Ovary (tissue), 7 donors: ENCODE measurements at regions not wholly inside any gene's neighbourhood (a gene's known extent, or its start where the extent isn't known, plus 50 kb on each side); places are given as distances from the start of the nearest gene placed in this dataset.

Experiments
- DNase-seq, 5 donors: peaks; one replicate each; pipeline ENCODE4 v3.0.0-alpha.2; 2019 to 2020
- H3K27ac ChIP-seq, 2 donors: fragments of 200-600 bp; one replicate each; pipeline versions ENCODE4 v1.5.1 to v1.8.0; 2019 to 2022
- H3K27me3 ChIP-seq: fragments of 200-600 bp; one replicate; pipeline ENCODE4 v1.8.0; 2022
- H3K36me3 ChIP-seq: fragments of 200-600 bp; sonication (generic); one replicate; pipeline ENCODE4 v1.5.1; 2019
- H3K4me1 ChIP-seq: one replicate; pipeline ENCODE4 v1.8.1; 2013; ENCODE audit warnings: mild to moderate bottlenecking, moderate library complexity; ENCODE audit not compliant: insufficient read depth
- H3K4me3 ChIP-seq: fragments of 200-600 bp; sonication (generic); one replicate; pipeline ENCODE4 v1.5.1; 2017
- H3K9me3 ChIP-seq, 2 donors: fragments of 200-600 bp in 1 of 2; sonication (generic) in 1 of 2; one replicate each; pipeline versions ENCODE4 v1.5.1 to v1.8.1; 2013 to 2019; ENCODE audit warnings: mild to moderate bottlenecking in 1 of 2, moderate library complexity in 1 of 2
- EP300 ChIP-seq: sonication (generic); formaldehyde crosslinking; IDR thresholded peaks from one replicate; pipeline ENCODE4 v1.6.1; 2017; ENCODE audit warnings: antibody characterized with exemption
- POLR2A ChIP-seq: fragments of 450-650 bp; IDR thresholded peaks from one replicate; pipeline ENCODE4 v1.6.1; 2017; ENCODE audit warnings: antibody characterized with exemption, mild to moderate bottlenecking, moderate library complexity
- WGBS, 3 donors: extraction: QIAGEN DNeasy Blood & Tissue Kit in 1 of 3; methylation state at CpG; one replicate each; pipeline versions ENCODE4 v1.1.5 to v1.1.7; 2013 to 2017; 5-methylcytosine and 5-hydroxymethylcytosine counted together
- intact Hi-C, 4 donors: fragments of 100-400 bp; cut with DNase I; formaldehyde crosslinking; loops; one replicate each; pipeline versions ENCODE4 v1.11.0 to v1.15.1; 2022 to 2023
- TF ChIP-seq, protein P1 (sequence below), 3 donors: fragments of 450-650 bp in 2 of 3; fragments of 200-600 bp in 1 of 3; IDR thresholded peaks; one replicate each; pipeline versions ENCODE4 v1.5.1 to v1.8.0; 2016 to 2022; ENCODE audit warnings: antibody characterized with exemption in 3 of 3, mild to moderate bottlenecking in 1 of 3
- donor health status: DM: no; HTN: no; CAD: no; lungs with moderate emphysema.
- donor health status: DM: no; HTN: no; CAD: no.
- donor health status: Bipolar disorder and iron deficiency.
- donor health status: DM: no; HTN: no; CAD: no.
- donor health status: DM: yes; HTN: yes; CAD: no.

DNA sequence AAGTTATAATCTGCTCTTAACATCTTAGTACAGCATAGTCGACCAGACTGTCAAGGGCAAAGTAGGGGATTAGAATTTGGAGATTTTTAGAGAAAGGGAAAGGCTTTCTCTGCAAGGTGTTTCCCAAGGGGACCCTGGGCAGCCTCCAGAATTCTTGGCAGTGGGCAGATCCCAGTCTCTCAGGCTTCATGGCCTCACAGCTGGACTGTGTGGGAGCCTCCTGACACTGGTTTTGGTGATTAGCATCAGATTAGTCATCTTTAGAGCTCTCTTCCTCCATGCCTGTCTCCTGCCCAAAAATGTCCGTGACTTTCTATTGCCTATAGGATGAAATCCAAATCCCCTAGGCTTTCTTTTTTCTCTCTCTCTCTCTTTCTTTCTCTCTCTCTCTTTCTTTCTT, 370.7 kb downstream of the ZSWIM6 start:
- H3K9me3 ChIP-seq, result no peaks in the 10 kb centered on the region
- WGBS, 3 donors, result 64 to 70% (median 67%) methylated on average over 2 of the region's 2 CpGs
- H3K4me3 ChIP-seq, result no peak overlapping the region
- H3K27ac ChIP-seq, result no peak overlapping the region
- intact Hi-C loops, result no loop called here
- no peak for DNase-seq
- no peak for TF ChIP-seq POLR2A
- no peak for TF ChIP-seq EP300
- TF ChIP-seq, protein P1, sequence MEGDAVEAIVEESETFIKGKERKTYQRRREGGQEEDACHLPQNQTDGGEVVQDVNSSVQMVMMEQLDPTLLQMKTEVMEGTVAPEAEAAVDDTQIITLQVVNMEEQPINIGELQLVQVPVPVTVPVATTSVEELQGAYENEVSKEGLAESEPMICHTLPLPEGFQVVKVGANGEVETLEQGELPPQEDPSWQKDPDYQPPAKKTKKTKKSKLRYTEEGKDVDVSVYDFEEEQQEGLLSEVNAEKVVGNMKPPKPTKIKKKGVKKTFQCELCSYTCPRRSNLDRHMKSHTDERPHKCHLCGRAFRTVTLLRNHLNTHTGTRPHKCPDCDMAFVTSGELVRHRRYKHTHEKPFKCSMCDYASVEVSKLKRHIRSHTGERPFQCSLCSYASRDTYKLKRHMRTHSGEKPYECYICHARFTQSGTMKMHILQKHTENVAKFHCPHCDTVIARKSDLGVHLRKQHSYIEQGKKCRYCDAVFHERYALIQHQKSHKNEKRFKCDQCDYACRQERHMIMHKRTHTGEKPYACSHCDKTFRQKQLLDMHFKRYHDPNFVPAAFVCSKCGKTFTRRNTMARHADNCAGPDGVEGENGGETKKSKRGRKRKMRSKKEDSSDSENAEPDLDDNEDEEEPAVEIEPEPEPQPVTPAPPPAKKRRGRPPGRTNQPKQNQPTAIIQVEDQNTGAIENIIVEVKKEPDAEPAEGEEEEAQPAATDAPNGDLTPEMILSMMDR (IDR thresholded peaks at IDR 0.05), result no peak
- H3K36me3 ChIP-seq, result no peaks in the 10 kb centered on the region
- no peaks in the 10 kb centered on the region for H3K4me1 ChIP-seq
- H3K27me3 ChIP-seq, result no peaks in the 10 kb centered on the region

- no peaks in the 10 kb centered on the region for H3K4me1 ChIP-seq
- DNase-seq, result no peak
- no peaks in the 10 kb centered on the region for H3K36me3 ChIP-seq
- H3K9me3 ChIP-seq, result no peaks in the 10 kb centered on the region
- H3K27me3 ChIP-seq, result no peaks in the 10 kb centered on the region
- TF ChIP-seq POLR2A (no peak), EP300 (no peak)
- TF ChIP-seq, protein P1 (IDR thresholded peaks at IDR 0.05), result no peak
- H3K27ac ChIP-seq, result no peak overlapping the region
- WGBS, 3 donors, result 74 to 90% (median 81%) methylated on average over 3 of the region's 3 CpGs
- H3K4me3 ChIP-seq, result no peak overlapping the region
- intact Hi-C loops, result no loop called here
Observed at GRCh38 chr5:61704289-61704688, 372.2 kb downstream of the ZSWIM6 start.

DNA sequence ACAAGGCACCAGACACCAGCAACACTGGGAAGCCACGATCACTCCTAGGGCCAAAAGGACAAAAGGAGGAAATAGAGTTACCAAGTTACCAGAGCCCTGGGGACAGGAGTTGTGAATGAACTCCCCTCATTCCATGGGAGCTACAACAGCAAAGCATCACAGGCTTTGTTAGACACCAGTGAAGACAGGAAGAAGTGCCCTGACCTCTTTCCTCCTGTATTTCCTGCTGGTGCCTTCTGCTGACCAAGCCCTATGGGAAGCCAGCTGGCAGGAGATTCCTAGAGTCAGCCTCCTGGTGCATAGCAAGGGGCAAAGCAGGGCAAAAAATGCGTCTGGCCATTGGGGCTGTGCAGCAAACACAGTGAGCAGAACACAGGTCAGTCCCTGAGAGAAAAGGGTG, 374.7 kb downstream of the ZSWIM6 start:
- no peak for DNase-seq
- 62 to 74% (median 72%) methylated on average over 2 of the region's 2 CpGs for WGBS, 3 donors
- Histone ChIP-seq H3K27ac (no peak overlapping the region), H3K4me3 (no peak overlapping the region), H3K36me3 (no peaks in the 10 kb centered on the region), H3K9me3 (no peaks in the 10 kb centered on the region), H3K27me3 (no peaks in the 10 kb centered on the region), H3K4me1 (no peaks in the 10 kb centered on the region)
- TF ChIP-seq, protein P1 (IDR thresholded peaks at IDR 0.05), result no peak
- no peak for TF ChIP-seq EP300
- intact Hi-C loops, result no loop called here

DNA sequence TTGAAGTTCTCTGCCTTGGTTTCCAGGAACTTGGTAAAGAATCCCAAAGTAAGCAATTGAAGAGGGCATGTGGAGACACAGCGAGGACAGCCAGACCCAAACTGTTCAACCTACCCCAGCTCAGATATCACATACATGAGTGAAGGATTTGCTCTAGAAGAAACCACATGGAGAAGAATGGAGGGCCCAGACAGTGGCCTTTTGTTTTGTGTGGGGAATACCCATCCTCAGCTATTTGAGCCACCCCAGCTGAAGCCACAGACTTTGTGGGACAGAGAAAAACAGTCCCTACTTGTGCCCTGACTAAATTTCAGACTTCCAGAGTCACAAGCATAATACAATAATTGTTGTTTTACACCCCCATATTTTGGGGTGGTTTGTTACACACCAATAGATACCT, 387.1 kb downstream of the ZSWIM6 start:
- Histone ChIP-seq H3K27me3 (no peaks in the 10 kb centered on the region), H3K27ac (no peak overlapping the region), H3K4me1 (no peaks in the 10 kb centered on the region), H3K9me3 (no peaks in the 10 kb centered on the region), H3K4me3 (no peak overlapping the region), H3K36me3 (no peaks in the 10 kb centered on the region)
- DNase-seq, result no peak
- WGBS, 3 donors, result 92 to 100% (median 98%) methylated on average over 1 of the region's 1 CpG
- TF ChIP-seq EP300 (no peak), POLR2A (no peak)
- TF ChIP-seq, protein P1 (IDR thresholded peaks at IDR 0.05), result no peak
- intact Hi-C loops, result no loop called here

GRCh38 chr5:61720829-61721228, 388.8 kb downstream of the ZSWIM6 start:
- Histone ChIP-seq H3K9me3 (no peaks in the 10 kb centered on the region), H3K27me3 (no peaks in the 10 kb centered on the region), H3K4me1 (no peaks in the 10 kb centered on the region), H3K4me3 (no peak overlapping the region), H3K36me3 (no peaks in the 10 kb centered on the region), H3K27ac (no peak overlapping the region)
- no peak for DNase-seq
- TF ChIP-seq, protein P1 (IDR thresholded peaks at IDR 0.05), result no peak
- TF ChIP-seq POLR2A (no peak), EP300 (no peak)
- intact Hi-C loops, result no loop called here
- 86 to 95% (median 86%) methylated on average over 1 of the region's 1 CpG for WGBS, 3 donors
